CD14-positive monocyte (primary cell): ENCODE measurements at regions not wholly inside any gene's neighbourhood (a gene's known extent, or its start where the extent isn't known, plus 50 kb on each side); places are given as distances from the start of the nearest gene placed in this dataset.

ENCODE experiments used
- DNase-seq, 3 donors: peaks; one replicate each; pipeline ENCODE4 v3.0.0-alpha.2; 2011 to 2022
- H2AFZ ChIP-seq: 2 replicates; pipeline ENCODE4 v1.6.0; 2012; ENCODE audit warnings: mild to moderate bottlenecking, low read depth, low read length, inconsistent platforms; ENCODE audit not compliant: insufficient read depth, poor library complexity, severe bottlenecking
- H3K27ac ChIP-seq, 2 donors: 1 replicate in 1 of 2; 2 replicates in 1 of 2; pipeline ENCODE4 v1.5.1; 2012 to 2013; ENCODE audit warnings: low read length in 2 of 2, control low read depth in 1 of 2, inconsistent platforms in 1 of 2, low read depth in 1 of 2, mild to moderate bottlenecking in 1 of 2
- H3K27me3 ChIP-seq, 2 donors: one replicate each; pipeline versions ENCODE4 v1.6.0 to v1.6.1; 2011 to 2013; ENCODE audit warnings: low read length in 2 of 2; ENCODE audit not compliant: control insufficient read depth in 2 of 2, insufficient read depth in 2 of 2
- H3K36me3 ChIP-seq, 2 donors: replicated peaks in 1 of 2; 1 replicate in 1 of 2; 2 replicates in 1 of 2; pipeline versions ENCODE4 v1.5.1 to v1.6.1; 2012 to 2013; ENCODE audit warnings: low read length in 2 of 2, control low read depth in 1 of 2, inconsistent platforms in 1 of 2, mild to moderate bottlenecking in 1 of 2; ENCODE audit not compliant: insufficient read depth in 2 of 2, control insufficient read depth in 1 of 2
- H3K4me1 ChIP-seq, 2 donors: 1 replicate in 1 of 2; 2 replicates in 1 of 2; pipeline versions ENCODE4 v1.5.1 to v1.6.1; 2012 to 2013; ENCODE audit warnings: low read length in 2 of 2, control low read depth in 1 of 2, inconsistent platforms in 1 of 2, mild to moderate bottlenecking in 1 of 2, moderate library complexity in 1 of 2; ENCODE audit not compliant: insufficient read depth in 2 of 2, control insufficient read depth in 1 of 2
- H3K4me2 ChIP-seq: replicated peaks from 2 replicates; pipeline ENCODE3; 2012; ENCODE audit warnings: low read length, moderate library complexity, mild to moderate bottlenecking; ENCODE audit not compliant: poor library complexity, severe bottlenecking; ENCODE audit errors: extremely low read depth
- H3K4me3 ChIP-seq, 3 experiments: fragments of 200-600 bp in 1 of 3; sonication (generic) in 1 of 3; replicated peaks in 1 of 3; 1 replicate in 2 of 3; 2 replicates in 1 of 3; pipeline ENCODE4 v1.5.1; 2011 to 2013; ENCODE audit warnings: low read length in 3 of 3, mild to moderate bottlenecking in 3 of 3, control low read depth in 2 of 3, low read depth in 2 of 3, inconsistent platforms in 1 of 3, moderate library complexity in 1 of 3
- H3K79me2 ChIP-seq: 2 replicates; pipeline ENCODE4 v1.6.0; 2012; ENCODE audit warnings: mild to moderate bottlenecking, control low read depth, inconsistent platforms, low read length, moderate library complexity; ENCODE audit not compliant: insufficient read depth
- H3K9ac ChIP-seq: 2 replicates; pipeline ENCODE4 v1.6.0; 2017; ENCODE audit warnings: low read length, mild to moderate bottlenecking; ENCODE audit not compliant: insufficient read depth, poor library complexity, severe bottlenecking
- H3K9me3 ChIP-seq, 2 donors: replicated peaks in 1 of 2; 1 replicate in 1 of 2; 2 replicates in 1 of 2; pipeline versions ENCODE4 v1.5.1 to v1.6.1; 2012 to 2013; ENCODE audit warnings: low read length in 2 of 2, control low read depth in 1 of 2; ENCODE audit not compliant: control insufficient read depth in 1 of 2, insufficient read depth in 1 of 2
- H4K20me1 ChIP-seq: 2 replicates; pipeline ENCODE4 v1.6.0; 2012; ENCODE audit warnings: mild to moderate bottlenecking, low read length, control low read depth, moderate library complexity; ENCODE audit not compliant: insufficient read depth
- H3K27ac Mint-ChIP-seq, 7 donors: one replicate each; pipeline ENCODE4 v1.8.0; 2020; ENCODE audit warnings: mild to moderate bottlenecking in 7 of 7, mixed read lengths in 7 of 7, moderate library complexity in 6 of 7, inconsistent platforms in 2 of 7
- H3K27me3 Mint-ChIP-seq, 3 donors: one replicate each; pipeline ENCODE4 v1.8.0; 2021 to 2022; ENCODE audit warnings: low read depth in 3 of 3, mild to moderate bottlenecking in 3 of 3, mixed read lengths in 3 of 3, moderate library complexity in 3 of 3, inconsistent platforms in 1 of 3
- H3K36me3 Mint-ChIP-seq, 2 donors: one replicate each; pipeline ENCODE4 v1.8.0; 2020; ENCODE audit warnings: mixed read lengths in 2 of 2, inconsistent platforms in 1 of 2, mild to moderate bottlenecking in 1 of 2
- H3K4me1 Mint-ChIP-seq: one replicate; pipeline ENCODE4 v1.8.0; 2020; ENCODE audit warnings: mild to moderate bottlenecking, mixed read lengths
- H3K4me3 Mint-ChIP-seq, 2 donors: one replicate each; pipeline ENCODE4 v1.8.0; 2020; ENCODE audit warnings: mild to moderate bottlenecking in 2 of 2, mixed read lengths in 2 of 2, moderate library complexity in 1 of 2
- H3K9me3 Mint-ChIP-seq, 7 donors: one replicate each; pipeline ENCODE4 v1.8.0; 2020 to 2022; ENCODE audit warnings: mixed read lengths in 7 of 7, mild to moderate bottlenecking in 6 of 7, moderate library complexity in 6 of 7, inconsistent platforms in 2 of 7
- WGBS: methylation state at CpG from one replicate; pipeline ENCODE4 v1.1.5; 2013; ENCODE audit warnings: missing lambda C conversion rate; ENCODE audit not compliant: insufficient coverage; 5-methylcytosine and 5-hydroxymethylcytosine counted together
- intact Hi-C, 2 donors: fragments of 100-400 bp; cut with micrococcal nuclease; formaldehyde crosslinking; loops; one replicate each; pipeline versions ENCODE4 v1.15.0 to v1.15.1; 2023
- TF ChIP-seq, protein P1 (sequence below): fragments of 200-600 bp; IDR thresholded peaks from one replicate; pipeline ENCODE4 v1.8.0; 2022; ENCODE audit warnings: antibody characterized with exemption, mild to moderate bottlenecking

DNA sequence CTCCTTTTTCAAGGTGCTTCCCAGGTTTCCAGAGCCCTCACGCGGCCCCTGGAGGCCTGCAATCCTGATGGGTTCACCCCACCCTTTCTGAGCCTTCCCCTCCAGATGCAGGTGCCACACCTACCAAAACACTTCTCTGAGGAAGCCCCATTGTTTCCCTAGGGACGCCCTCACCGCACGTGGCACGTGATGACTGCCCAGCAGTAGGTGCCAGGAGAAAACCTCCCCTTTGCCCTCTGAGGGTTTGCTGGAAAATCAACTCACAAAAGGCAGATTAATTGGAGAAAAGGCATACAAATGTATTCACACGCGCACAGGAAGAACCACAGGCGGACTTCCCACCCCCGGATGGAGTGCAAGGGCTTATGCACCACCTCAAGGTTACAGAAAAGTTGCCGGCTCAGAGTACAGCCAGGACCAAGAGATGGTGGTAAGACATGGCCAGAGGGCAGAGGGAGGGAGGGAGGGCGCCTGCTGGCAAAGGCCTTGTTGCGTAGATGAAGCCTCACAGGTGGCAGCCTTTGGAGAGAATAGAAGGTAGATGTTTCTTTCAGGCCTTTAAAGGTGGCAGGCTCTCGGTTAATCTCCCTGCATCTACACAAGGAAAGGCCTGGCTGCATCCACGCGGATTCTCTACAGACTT lies 269.4 kb upstream of the RAB6C start:
- DNase-seq, result no peak
- Mint-ChIP-seq H3K36me3 (no peaks in the 10 kb centered on the region), H3K27ac (no peak overlapping the region), H3K27me3 (peaks cover 0 to 5% (median 3%) of the 10 kb centered on the region in 3 donors), H3K4me1 (no peaks in the 10 kb centered on the region), H3K4me3 (no peak overlapping the region), H3K9me3 (no peaks in the 10 kb centered on the region)
- Histone ChIP-seq H3K79me2 (no peaks in the 10 kb centered on the region), H4K20me1 (no peaks in the 10 kb centered on the region), H3K4me3 (no peak overlapping the region), H3K27ac (no peak overlapping the region), H3K27me3 (no peaks in the 10 kb centered on the region), H3K4me1 (no peaks in the 10 kb centered on the region), H2AFZ (no peak overlapping the region), H3K4me2 (no peak overlapping the region), H3K36me3 (no peaks in the 10 kb centered on the region), H3K9ac (no peak overlapping the region), H3K9me3 (no peaks in the 10 kb centered on the region)
- TF ChIP-seq, protein P1, sequence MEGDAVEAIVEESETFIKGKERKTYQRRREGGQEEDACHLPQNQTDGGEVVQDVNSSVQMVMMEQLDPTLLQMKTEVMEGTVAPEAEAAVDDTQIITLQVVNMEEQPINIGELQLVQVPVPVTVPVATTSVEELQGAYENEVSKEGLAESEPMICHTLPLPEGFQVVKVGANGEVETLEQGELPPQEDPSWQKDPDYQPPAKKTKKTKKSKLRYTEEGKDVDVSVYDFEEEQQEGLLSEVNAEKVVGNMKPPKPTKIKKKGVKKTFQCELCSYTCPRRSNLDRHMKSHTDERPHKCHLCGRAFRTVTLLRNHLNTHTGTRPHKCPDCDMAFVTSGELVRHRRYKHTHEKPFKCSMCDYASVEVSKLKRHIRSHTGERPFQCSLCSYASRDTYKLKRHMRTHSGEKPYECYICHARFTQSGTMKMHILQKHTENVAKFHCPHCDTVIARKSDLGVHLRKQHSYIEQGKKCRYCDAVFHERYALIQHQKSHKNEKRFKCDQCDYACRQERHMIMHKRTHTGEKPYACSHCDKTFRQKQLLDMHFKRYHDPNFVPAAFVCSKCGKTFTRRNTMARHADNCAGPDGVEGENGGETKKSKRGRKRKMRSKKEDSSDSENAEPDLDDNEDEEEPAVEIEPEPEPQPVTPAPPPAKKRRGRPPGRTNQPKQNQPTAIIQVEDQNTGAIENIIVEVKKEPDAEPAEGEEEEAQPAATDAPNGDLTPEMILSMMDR, result no peak
- WGBS, result 91% methylated on average over 11 of the region's 16 CpGs
- intact Hi-C loops, result no loop called here

DNA sequence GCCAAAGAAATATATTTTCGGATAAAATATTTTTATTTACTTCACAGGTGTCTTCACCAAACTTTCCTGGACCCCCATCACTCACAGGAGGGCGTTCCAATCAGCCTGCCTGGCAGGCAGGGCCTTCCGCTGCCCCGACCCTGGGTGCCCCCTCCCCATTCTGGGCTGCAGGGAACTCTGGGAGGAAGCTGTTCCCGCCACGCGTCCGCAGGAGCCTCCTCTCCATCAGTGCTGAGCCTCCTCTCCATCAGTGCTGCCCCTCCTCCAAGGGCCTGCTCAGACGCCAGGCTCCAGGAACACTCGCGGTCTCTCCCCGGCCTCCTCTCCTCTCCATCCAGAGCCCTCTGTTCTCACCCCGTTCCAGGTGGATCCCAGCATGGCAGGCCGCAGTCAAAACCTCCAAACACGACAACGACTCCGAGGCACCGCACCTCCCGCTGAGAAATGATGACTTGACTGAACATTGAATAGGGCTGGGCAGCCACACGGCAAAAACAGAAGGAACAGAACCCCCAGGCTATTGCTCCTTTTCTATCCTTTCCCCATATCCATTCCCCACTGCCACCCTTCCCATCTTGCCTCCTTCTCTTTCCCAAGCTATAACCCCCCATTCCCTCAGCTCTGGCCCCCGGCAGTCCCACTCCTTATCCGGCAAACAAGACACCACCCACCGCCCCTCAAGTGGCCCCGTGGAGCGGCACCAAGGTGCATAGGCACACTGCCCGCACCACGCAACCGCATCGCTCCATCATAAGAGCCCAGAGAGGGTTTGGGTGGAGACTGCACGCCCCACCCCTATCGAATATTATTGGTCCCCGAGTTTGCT lies 268.6 kb upstream of the RAB6C start:
- Histone ChIP-seq H3K27ac (no peak overlapping the region), H3K9ac (no peak overlapping the region), H3K4me1 (no peaks in the 10 kb centered on the region), H3K4me2 (no peak overlapping the region), H3K9me3 (no peaks in the 10 kb centered on the region), H3K27me3 (no peaks in the 10 kb centered on the region), H3K79me2 (no peaks in the 10 kb centered on the region), H4K20me1 (no peaks in the 10 kb centered on the region), H3K4me3 (no peak overlapping the region), H3K36me3 (no peaks in the 10 kb centered on the region), H2AFZ (no peak overlapping the region)
- Mint-ChIP-seq H3K4me3 (no peak overlapping the region), H3K27me3 (peaks cover 0 to 5% (median 3%) of the 10 kb centered on the region in 3 donors), H3K36me3 (no peaks in the 10 kb centered on the region), H3K9me3 (no peaks in the 10 kb centered on the region), H3K4me1 (no peaks in the 10 kb centered on the region), H3K27ac (peak overlapping the region in 1 of 7 donors; percentile 53)
- intact Hi-C loops, result no loop called here
- WGBS, result 95% methylated on average over 26 of the region's 32 CpGs
- no peak for DNase-seq
- TF ChIP-seq, protein P1, result no peak
